GM18868 (cell line): ENCODE measurements at regions not wholly inside any gene's neighbourhood (a gene's known extent, or its start where the extent isn't known, plus 50 kb on each side); places are given as distances from the start of the nearest gene placed in this dataset.
"Not testable (repeated sequence)": the region's sequence is repeated elsewhere in the genome, so short reads cannot be mapped to it uniquely, and the experiment has no call there.

Source experiments
- ATAC-seq: cut with Tn5 transposase; IDR thresholded peaks from one replicate; pipeline ENCODE4 v1.9.1; 2021; ENCODE audit warnings: mild to moderate bottlenecking, moderate library complexity; ENCODE audit not compliant: unreplicated experiment

GRCh38 chr4:66014146-66014765 lies 344.0 kb upstream of the EPHA5 start:
- no peak for ATAC-seq

GRCh38 chr4:66000510-66001117 lies 330.3 kb upstream of the EPHA5 start:
- no peak for ATAC-seq

- no peak for ATAC-seq
These were observed 329.2 kb upstream of the EPHA5 start for GRCh38 chr4:65999518-65999871.

GRCh38 chr4:65998807-65999517 lies 328.7 kb upstream of the EPHA5 start:
- not testable (repeated sequence) for ATAC-seq

GRCh38 chr4:65983061-65983460 lies 312.8 kb upstream of the EPHA5 start:
- ATAC-seq, result no peak

- no peak for ATAC-seq
These were observed 306.0 kb upstream of the EPHA5 start for GRCh38 chr4:65976287-65976686.

- ATAC-seq, result no peak
These were observed 302.9 kb upstream of the EPHA5 start for GRCh38 chr4:65973186-65973585.

GRCh38 chr4:65971686-65972085 lies 301.4 kb upstream of the EPHA5 start:
- ATAC-seq, result no peak

GRCh38 chr4:65968831-65969558 lies 298.7 kb upstream of the EPHA5 start:
- no peak for ATAC-seq

GRCh38 chr4:65960751-65961150 lies 290.5 kb upstream of the EPHA5 start:
- ATAC-seq, result no peak

GRCh38 chr4:65954416-65954815 lies 284.1 kb upstream of the EPHA5 start:
- ATAC-seq, result no peak

- ATAC-seq, result no peak
These were observed 280.9 kb upstream of the EPHA5 start for GRCh38 chr4:65951177-65951576.

- no peak for ATAC-seq
These were observed 272.8 kb upstream of the EPHA5 start for GRCh38 chr4:65943076-65943475.

GRCh38 chr4:65924843-65925242 lies 254.6 kb upstream of the EPHA5 start:
- no peak for ATAC-seq

- no peak for ATAC-seq
These were observed 253.3 kb upstream of the EPHA5 start for GRCh38 chr4:65923616-65924015.

GRCh38 chr4:65921180-65921579 lies 250.9 kb upstream of the EPHA5 start:
- no peak for ATAC-seq

- ATAC-seq, result no peak
These were observed 248.6 kb upstream of the EPHA5 start for GRCh38 chr4:65918872-65919271.

- ATAC-seq, result no peak
These were observed 247.9 kb upstream of the EPHA5 start for GRCh38 chr4:65918212-65918611.

- ATAC-seq, result no peak
These were observed 247.2 kb upstream of the EPHA5 start for GRCh38 chr4:65917486-65917885.

GRCh38 chr4:65911720-65912119 lies 241.4 kb upstream of the EPHA5 start:
- ATAC-seq, result no peak

- ATAC-seq, result no peak
These were observed 223.9 kb upstream of the EPHA5 start for GRCh38 chr4:65893957-65894755.
